ENCODE measurements at regions not wholly inside any gene's neighbourhood (a gene's known extent, or its start where the extent isn't known, plus 50 kb on each side); places are given as distances from the start of the nearest gene placed in this dataset.

DNA sequence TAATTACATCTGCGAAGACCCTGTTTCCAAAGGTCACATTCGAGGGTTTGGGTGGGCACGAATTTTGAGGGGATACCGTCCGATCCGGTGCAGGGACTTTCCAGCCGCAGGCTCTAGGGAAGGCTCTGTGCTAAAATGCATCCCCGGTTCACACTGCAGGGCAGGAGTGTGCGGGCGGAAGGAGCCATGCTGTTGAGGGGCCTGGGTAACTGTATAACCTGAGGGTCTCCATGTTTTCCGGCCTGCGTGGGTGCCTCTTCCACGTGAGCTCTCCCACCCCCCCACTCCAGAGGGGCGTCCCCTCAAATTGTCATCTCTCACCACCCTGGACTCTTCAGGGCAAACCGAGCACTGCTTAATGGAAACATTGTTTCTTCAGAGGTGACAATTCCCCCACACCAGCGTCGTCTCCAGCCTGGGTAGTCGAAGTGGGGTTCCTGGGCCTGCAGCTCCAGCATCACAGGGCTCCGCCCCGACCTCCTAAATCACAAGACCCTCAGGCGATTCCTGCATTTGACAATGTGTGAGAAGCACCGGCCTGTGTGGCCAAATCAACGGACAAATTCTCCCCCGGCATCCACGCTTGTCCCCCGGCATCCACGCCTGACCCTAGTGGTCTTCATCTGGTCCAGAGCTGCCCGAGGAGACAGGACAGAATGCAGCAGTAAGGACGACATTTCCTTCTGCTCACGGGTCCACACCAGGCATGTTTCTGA is 51.2 kb downstream of the FOXL3 start:
- no peak for DNase-seq

DNA sequence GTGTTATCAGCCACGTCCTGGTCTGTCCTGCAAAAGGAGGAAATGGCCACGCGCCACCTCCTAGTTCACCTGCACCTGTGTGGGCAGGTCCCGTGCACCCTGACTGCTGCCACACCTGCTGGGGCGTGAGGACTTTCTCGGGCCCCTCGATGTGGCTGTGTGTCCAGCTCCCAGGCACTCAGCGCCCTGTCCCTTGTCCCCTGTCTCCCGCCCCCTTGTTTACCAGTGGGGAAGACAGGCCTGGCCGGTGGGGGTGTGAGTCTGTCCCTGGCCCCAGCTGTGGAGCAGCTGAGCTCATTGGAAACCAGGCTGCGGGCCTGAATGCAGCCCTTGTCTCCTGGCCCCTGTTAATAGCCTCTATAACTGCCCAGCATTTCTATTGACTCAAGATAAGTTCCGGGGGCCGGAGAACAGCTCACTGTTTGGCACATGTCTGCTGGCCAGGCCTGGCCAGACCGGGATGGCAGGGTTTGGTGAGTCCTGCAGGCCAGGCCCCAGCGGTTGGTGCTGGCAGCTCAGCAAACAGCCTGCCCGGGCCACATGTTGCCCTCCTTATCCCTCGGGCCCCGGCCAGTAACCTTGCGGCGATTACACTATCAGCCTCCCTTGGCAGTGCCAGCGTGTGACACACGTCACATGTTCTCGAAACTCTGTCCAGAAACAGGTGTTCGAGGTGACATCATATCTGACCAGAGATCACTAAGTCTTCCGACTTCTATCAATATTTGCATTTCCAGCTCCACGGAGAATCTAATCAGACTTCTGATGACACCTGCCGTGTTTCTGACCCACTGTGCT is 52.1 kb downstream of the FOXL3 start:
- no peak for DNase-seq

DNA sequence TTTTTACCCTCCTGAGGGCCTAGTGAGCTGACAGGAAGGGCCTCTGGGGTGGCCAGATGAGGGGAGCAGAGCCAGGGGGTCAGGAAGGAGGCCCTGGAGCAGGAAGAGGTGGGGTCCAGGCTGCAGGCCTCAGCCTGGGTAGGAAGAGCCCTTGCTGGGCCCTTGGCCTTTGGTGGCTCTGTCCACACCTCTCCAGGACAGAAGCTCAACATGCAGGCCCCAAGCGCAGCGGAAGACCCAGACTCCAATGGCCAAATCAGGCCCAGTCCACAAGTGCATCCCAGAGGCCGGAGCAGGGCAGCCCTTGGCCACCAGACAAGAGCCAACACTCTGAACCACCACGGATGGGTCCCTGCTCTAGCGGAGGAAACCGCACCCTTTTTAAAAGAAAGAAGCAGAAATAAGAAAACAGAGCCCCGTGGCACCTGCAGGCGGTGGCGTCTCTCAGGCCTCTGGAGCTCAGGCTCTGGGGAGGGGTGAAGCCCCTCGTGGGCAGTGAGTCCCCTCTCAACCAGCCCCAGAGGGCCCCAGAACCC is 52.8 kb downstream of the FOXL3 start:
- no peak for DNase-seq

DNA sequence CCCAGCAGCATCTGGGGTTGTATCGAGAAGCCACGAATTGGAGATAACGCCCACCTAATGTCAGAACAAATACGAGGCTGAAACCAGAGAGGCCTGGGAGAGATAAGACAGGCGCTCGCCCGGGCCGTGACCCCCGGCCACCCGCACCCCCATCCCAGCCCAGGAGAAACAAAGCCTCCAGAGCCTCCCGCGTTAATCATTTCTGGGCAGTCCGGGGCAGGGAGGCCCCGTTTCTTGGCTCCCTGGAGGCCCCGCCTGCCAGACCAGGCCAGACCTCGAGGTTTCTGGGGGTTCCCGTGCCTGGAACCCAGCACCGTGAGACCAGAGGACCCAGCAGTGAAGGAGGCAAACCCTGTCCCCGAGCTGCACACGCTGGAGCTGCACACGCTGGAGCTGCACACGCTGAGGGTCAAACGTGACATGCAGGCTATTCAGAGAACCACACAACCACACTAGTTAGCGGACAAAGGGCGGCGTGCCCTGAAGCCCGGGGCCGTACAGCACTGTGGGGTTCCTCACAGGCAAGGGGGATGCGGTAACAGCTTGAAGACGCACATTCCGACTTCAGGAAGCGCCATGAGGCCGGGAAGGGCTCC is 53.4 kb downstream of the FOXL3 start:
- DNase-seq = no peak

DNA sequence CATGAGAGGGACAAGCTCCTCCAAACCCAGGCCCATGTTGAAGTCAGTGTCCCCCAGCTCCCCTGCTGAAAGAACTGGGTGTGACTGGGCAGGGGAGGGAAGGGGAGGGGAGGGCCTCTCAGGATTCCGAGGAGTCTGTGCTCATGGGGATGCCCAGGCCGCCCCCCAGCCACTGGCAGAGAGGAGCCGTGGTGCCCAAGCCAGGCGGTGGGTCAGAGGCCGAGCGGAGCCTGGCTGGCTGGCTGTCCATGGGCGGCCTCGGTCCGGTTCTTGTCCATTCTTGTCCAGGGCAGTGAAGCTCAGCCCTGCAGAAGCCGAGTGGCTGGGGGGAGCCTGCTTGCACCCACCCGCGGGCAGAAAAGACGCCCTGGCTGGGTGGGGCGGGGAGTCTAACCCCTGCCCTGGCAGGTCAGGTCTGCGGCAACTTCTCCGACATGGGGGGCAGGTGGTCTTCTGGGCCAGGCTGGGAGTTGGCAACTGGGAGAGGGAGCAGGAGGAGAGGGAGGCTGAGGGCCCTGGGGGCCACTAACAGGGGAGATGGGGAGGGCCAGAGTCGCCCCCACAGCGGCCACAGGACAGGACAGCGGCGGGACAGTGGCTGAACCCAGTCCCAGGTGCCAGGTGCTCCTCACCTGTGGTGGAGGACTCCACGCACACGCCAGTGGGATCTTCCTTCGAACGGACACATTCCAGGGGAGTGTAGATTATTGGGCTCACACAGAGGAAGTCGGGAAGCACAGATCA is 54.1 kb downstream of the FOXL3 start:
- no peak for DNase-seq

DNA sequence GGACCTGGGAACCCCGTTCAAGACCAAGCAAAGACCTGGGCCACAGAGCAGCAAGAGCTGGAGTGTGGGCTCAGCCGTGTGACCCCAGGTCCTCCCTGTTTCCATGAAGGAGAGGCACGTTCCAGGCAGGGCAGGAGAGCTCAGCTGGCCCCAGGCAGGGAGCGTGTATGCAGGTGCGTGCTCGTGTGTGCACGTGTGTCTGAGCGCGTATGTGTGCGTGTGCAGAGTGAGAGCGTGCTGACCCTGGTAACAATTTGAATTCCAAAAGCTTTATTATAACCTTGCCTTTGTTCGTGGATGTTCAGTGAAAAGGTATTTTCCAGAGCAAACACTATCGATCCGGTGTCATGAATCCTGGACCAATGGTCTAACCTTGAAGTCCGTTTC is 54.6 kb downstream of the FOXL3 start:
- DNase-seq = no peak

DNA sequence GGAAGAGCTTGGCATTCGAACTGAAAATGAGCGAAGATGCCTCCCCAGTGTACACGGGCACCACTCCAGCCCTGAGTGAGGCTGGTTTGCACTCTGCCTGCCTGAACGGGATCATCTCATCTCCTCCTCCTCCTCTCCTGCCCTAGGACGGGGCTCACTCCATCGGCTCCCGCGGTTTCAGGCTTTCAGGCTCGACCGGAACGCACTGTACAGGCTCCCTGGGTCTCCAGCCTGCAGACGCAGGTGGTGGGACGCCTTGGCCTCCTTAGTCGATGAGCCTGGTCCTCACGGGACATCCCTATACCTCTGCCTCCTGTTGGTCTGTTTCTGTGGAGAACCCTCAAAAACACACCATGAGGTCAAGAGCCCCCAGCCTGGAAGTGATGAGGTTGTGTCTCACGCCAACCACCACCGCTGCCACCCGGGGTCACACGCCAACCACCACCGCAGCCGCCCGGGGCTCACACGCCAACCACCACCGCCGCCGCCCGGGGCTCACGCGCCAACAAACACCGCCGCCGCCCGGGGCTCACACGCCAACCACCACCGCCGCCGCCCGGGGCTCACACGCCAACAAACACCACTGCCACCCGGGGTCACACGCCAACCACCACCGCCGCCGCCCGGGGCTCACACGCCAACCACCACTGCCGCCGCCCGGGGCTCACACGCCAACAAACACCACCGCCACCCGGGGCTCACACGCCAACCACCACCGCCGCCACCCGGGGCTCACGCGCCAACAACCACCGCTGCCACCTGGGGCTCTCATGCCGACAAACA is 56.3 kb downstream of the FOXL3 start:
- DNase-seq = no peak

DNA sequence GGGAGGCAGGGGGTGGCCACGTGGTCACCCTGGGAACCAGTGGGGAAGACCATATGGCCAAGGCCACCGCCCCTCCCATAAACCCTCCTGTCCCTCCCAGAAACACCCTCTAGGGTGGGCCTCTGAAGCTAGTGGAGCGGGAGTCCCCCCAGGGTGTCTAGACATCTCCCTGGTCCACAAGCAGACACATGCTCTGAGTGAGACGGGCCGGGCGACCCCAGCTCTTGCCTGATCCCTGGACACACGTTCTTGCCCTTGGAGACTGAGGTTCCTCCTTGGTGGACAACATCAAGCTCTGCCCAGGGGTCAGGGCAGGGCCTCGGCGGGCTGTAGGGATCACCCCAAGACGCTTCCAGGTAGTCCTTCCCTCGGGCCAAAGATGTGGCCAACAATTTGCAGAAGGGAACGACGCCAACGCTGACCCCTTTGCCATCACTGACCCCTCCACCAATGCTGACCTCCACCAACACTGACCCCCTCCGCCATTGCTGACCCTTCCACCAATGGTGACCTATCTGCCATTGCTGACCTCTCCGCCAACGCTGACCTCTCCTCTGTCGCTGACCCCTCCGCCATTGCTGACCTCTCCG is 57.1 kb downstream of the FOXL3 start:
- no peak for DNase-seq

DNA sequence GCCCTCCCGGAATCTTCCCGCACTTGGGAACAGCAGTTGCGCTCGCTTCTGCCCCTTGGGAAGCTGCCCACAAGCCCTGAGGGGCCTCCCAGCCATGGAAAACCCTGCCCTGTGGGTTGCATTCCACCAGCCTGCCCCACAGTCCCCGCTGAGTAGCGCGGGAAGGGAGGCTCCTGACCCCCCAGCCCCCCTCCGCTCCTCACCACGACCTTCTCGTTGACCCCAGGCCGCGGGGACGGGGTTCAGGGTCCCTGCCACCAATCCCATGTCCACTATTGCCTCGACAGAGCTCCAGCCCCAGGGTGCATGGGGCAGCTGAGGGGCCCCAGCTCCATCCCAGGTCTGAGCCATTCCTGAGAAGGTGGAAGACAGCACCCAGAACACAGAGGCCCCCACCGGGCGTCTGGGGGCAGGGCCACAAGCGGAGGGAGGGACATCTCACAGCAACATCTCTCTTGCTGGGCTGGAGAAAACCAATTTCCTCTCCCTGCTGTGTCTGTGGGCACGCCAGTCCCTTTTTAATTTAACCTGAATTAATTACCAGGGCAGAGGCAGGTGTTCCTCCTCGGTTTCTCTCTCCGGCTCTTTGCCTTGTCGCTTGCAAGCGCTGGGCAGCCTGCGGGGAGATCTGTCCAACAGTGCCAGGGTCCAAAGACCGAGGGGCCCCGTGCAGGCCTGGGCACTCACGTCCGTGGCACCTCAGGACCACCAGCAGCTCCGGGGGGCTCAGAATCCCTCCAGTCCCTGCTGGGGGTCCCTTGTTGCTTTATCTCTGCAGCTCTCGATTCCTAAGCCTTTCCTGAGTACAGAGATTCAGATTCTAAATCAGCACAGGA is 57.9 kb downstream of the FOXL3 start:
- no peak for DNase-seq

DNA sequence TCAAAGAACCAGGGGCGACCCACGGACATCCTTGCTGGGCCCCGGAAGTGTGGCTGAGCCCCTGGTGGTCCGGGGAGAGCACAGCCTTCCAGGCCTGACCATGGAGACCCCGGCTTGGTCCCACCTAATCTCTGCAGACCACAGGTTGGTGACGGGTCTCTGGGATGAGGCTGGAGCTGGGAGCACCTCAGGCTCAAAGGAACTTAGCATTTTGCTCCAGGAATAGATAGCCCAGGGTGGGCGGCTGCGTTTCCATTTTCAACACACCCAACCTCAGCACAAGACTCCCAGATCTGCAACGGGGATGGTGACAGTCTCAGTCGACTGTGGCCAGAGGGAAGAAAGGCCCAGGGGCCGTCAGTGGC is 58.5 kb downstream of the FOXL3 start:
- DNase-seq = no peak

DNA sequence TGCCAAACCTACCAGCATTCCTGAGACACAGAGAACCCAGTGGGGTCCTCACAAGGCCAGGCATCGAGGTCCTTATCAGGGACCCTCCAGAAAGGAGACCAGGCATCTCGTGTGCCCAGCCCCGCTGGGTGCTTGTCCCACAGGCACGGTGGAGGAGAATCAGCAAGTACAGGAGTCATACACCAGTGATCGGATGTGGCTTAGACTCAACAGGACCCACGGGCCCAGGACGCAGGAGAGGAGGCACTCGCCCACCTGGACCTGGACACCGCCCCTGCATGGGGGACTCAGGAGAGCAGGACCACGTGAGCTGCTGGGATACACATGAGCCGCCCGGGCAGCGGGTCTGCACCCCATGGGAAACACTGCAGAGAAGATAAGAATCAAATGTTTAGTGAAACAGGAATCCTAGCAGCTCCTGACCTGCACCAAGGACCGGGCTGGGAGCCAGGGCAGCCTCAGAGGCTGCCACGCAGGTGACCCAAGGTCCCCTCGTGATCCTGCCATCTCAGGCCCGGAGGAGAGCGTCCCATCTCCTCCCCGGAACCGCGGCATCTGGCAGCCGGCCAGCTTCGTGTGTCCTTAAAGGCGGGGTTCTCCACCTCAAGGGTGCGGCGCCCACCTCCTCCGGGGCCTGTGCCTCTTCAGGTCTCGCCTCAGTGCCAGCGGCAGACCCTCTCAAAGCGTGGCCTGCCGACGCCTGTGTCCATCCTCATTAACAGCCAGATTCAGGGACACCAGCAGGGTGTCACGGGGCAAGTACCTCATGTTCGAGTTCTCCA is 59.2 kb downstream of the FOXL3 start:
- no peak for DNase-seq

DNA sequence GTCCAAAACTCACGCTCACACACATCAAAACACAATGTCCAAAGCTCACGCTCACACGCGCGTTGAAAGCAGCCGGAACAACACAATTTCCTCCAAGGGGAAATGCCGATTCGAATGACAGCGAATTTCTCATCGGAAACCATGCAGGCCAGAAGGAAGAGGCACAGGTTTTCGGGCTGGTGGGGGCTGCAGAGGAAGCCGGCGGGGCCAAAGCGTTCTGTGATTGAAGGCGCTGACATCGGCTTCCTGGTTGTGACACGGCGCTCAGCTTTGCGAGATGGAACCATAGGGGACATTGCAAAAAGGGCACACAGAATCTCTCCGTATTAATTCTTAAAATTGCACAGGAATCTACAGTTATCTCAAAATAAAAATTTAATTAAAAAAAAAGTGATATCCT is 61.3 kb downstream of the FOXL3 start:
- DNase-seq = no peak

DNA sequence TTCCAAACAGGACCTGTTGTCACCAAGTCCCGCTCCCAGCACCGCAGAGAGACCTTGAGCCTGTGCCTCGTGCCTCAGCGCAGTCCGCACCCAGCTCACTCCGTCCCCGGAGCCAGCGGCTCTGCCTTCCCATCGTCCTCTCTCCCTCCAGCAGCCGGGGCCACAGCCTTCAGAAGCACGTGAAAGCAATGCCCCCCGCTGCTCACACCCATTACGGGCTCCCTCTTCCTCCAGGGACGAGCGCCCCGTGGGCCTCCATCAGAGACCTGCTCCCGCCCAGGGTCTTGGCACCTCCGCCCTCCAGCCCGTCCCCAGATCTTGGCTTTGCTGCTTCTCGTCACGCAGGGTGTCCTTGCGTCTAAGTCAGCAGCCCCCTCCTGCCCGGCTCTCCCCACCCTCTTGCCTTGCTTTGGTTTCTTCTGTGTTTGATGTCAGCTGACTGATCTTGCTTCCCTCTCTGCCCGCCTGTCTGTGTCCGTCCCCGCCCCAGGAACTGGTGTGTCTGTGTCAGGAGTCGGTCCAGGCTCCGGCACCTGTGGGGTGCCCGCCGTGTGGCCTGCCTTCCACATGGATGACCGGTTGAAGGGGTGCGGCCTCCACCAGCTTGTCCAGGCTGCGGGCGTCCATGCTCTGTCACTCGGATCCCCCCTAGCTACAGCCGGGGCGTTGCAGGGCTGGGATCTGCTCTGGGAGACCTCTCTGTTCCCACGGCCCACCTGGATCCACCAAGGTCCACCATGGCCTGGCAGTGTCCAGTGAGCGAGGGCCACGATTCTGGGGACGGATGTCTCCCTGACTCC is 61.9 kb downstream of the FOXL3 start:
- DNase-seq = no peak

DNA sequence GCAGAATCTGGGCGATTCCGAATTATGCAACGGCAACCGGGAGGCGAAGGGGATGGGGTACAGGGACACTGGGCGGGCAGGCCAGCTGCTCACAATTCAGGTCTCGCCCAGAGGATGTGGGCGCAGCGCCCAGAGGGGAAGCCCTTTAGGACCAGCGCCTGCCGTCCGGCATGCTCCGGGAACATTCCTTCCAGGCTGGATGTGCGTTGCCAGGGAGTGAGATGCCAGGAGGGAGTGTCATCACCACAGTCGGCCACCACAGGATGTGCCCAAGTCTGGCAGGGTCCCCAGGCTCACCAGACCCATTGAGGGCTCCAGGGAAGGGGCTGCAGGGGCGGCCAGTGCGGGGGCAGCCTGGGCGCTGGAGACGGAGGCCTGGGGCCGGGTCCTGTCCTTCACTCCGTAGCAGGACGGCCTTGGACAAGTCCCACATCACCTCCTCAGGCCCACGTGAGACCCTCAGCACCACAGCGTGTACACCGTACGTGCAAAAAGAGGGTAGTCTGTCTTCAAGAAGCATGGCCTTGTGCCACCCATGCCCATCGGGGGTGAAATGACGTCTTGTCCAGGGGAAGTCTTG is 63.9 kb downstream of the FOXL3 start:
- no peak for DNase-seq

DNA sequence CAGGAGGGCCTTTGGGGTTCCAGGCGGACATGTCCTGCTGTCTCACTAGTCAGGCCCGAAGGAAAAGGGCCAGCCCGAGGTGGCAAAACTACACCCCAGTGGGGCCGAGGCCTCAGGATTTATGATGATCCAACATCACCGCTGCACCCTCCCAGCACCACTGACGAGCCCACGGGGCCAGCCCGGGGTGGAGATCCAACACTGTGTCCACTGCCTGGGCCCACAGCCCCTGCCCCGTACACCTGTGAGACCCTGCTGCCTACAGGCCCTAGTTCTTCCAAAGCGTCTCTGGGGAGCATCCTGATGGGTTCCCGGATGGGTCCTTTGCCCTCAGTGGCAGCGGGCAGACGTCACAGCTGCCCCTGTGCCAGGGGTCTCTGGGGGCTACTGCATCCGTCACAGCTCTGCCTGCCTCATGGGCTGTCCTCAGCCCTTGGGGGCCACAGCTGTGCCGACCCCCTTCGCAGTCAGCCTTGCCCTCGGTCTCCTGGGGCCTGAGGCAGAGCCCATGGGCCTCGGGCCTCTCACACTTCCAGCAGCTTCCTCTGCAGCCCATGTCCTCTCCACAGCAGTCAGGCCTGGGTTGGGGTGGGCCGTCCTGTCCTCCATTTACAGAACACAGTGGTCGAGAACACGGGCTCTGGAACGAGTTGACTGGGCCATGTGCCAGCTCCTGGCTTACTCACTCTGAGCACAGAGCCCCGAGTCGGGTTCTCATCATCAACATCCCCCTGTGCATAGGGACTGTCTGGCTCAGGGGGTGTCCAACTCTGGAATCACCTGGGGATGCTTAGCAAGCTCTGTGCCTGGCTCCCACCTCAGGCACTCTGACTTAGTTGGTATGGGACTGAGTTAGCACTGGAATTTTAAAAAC is 64.9 kb downstream of the FOXL3 start:
- DNase-seq = no peak

DNA sequence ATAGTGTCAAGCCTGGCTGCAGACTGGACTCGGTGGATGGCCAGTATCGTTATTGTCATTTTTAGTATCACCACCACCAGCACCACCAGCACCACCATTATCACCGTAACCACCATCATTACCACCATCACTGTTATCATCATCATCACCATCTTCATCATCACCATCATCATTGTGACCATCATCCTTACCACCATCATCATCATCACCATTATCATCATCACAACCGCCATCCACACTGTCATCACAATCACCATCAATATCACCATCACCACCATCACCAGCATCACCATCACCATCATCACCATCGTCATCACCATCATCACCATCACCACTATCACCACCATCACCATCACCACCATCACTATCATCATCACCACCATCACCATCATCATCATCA is 65.6 kb downstream of the FOXL3 start:
- DNase-seq = no peak

DNA sequence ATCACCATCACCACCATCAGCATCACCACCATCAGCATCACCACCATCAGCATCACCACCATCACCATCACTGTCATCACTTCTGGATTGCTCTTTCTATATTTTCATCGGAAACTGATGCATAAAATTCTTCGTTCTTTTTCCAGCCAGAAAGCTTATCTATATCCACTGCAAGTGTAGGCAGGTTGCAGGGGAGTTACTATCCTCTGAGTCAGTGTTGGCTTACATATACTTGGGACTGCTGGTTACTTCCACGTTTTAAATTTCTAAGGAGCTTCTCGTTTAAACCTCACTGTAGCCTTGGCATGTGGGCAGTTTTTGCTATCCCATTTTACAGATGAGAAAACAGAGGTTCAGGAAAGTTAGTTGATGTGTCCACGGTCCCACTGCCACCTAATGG is 66.1 kb downstream of the FOXL3 start:
- no peak for DNase-seq

Measured in GDM1 (cell line).